Thyroid gland (tissue), 4 donors: ENCODE measurements at regions not wholly inside any gene's neighbourhood (a gene's known extent, or its start where the extent isn't known, plus 50 kb on each side); places are given as distances from the start of the nearest gene placed in this dataset.

Experiments
- DNase-seq, 2 donors: peaks; one replicate each; pipeline ENCODE4 v3.0.0-alpha.2; 2019
- H3K27ac ChIP-seq, 3 donors: fragments of 200-600 bp; sonication (generic); 1 replicate in 2 of 3; 2 replicates in 1 of 3; pipeline ENCODE4 v1.5.1; 2016 to 2019; ENCODE audit warnings: mild to moderate bottlenecking in 1 of 3, moderate library complexity in 1 of 3
- H3K27me3 ChIP-seq: fragments of 200-600 bp; sonication (generic); one replicate; pipeline ENCODE4 v1.5.1; 2019
- H3K36me3 ChIP-seq, 2 donors: fragments of 200-600 bp; sonication (generic); one replicate each; pipeline ENCODE4 v1.5.1; 2016 to 2019
- H3K4me1 ChIP-seq, 2 donors: fragments of 200-600 bp; sonication (generic); one replicate each; pipeline ENCODE4 v1.5.1; 2017 to 2019
- H3K4me3 ChIP-seq, 3 donors: fragments of 200-600 bp; sonication (generic); replicated peaks in 1 of 3; 1 replicate in 2 of 3; 2 replicates in 1 of 3; pipeline ENCODE4 v1.5.1; 2016; ENCODE audit warnings: mild to moderate bottlenecking in 1 of 3
- H3K9me3 ChIP-seq: fragments of 200-600 bp; sonication (generic); one replicate; pipeline ENCODE4 v1.5.1; 2017
- POLR2A ChIP-seq, 2 donors: fragments of 450-650 bp; IDR thresholded peaks; one replicate each; pipeline ENCODE4 v1.6.1; 2017; ENCODE audit warnings: antibody characterized with exemption in 2 of 2, mild to moderate bottlenecking in 2 of 2, moderate library complexity in 1 of 2
- WGBS, 2 donors: methylation state at CpG; one replicate each; pipeline ENCODE4 v1.1.5; 2017; 5-methylcytosine and 5-hydroxymethylcytosine counted together
- intact Hi-C: fragments of 100-400 bp; cut with DNase I; formaldehyde crosslinking; loops from one replicate; pipeline ENCODE4 v1.15.1; 2023
- TF ChIP-seq, protein P1 (sequence below), 6 experiments: fragments of 200-600 bp in 3 of 6; fragments of 450-650 bp in 3 of 6; sonication (generic) in 3 of 6; IDR thresholded peaks; one replicate each; pipeline ENCODE4 v1.5.1; 2016 to 2019; ENCODE audit warnings: antibody characterized with exemption in 6 of 6, mild to moderate bottlenecking in 2 of 6, inconsistent platforms in 1 of 6, moderate library complexity in 1 of 6

GRCh38 chr1:106536741-106537140, 519.7 kb upstream of the PRMT6 start:
- DNase-seq = no peak
- Histone ChIP-seq H3K27me3 (no peaks in the 10 kb centered on the region), H3K9me3 (no peaks in the 10 kb centered on the region), H3K4me1 (no peaks in the 10 kb centered on the region), H3K36me3 (no peaks in the 10 kb centered on the region), H3K27ac (no peak overlapping the region), H3K4me3 (no peak overlapping the region)
- TF ChIP-seq POLR2A (IDR thresholded peaks at IDR 0.05) = no peak
- TF ChIP-seq, protein P1, sequence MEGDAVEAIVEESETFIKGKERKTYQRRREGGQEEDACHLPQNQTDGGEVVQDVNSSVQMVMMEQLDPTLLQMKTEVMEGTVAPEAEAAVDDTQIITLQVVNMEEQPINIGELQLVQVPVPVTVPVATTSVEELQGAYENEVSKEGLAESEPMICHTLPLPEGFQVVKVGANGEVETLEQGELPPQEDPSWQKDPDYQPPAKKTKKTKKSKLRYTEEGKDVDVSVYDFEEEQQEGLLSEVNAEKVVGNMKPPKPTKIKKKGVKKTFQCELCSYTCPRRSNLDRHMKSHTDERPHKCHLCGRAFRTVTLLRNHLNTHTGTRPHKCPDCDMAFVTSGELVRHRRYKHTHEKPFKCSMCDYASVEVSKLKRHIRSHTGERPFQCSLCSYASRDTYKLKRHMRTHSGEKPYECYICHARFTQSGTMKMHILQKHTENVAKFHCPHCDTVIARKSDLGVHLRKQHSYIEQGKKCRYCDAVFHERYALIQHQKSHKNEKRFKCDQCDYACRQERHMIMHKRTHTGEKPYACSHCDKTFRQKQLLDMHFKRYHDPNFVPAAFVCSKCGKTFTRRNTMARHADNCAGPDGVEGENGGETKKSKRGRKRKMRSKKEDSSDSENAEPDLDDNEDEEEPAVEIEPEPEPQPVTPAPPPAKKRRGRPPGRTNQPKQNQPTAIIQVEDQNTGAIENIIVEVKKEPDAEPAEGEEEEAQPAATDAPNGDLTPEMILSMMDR (IDR thresholded peaks at IDR 0.05) = no peak
- intact Hi-C loops = no loop called here

DNA sequence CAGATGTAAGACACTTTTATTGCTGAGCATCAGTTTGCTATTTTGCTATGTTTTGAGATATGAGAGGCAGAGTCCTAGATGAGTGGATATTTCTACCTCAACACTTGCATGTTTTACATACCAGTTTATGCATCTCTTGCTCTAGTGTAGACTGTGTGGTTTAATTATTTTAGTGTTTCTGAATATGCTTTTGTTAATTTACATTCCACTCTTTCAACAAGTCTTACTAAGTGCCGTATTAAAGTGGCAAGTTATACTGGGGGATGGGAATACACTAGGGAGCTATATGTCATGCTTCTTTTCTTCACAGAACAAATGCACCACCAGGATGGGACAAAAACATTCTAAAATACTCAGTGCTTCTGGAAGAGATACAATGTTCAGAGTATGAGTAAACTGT, 507.7 kb upstream of the PRMT6 start:
- intact Hi-C loops = no loop called here
- Histone ChIP-seq H3K36me3 (no peaks in the 10 kb centered on the region), H3K9me3 (no peaks in the 10 kb centered on the region), H3K4me1 (no peaks in the 10 kb centered on the region), H3K27me3 (no peaks in the 10 kb centered on the region), H3K4me3 (no peak overlapping the region), H3K27ac (no peak overlapping the region)
- TF ChIP-seq, protein P1 (IDR thresholded peaks at IDR 0.05) = no peak
- TF ChIP-seq POLR2A (IDR thresholded peaks at IDR 0.05) = no peak
- WGBS, 2 donors = 66 to 69% methylated on average over 1 of the region's 1 CpG
- no peak for DNase-seq

GRCh38 chr1:106554294-106554693, 502.2 kb upstream of the PRMT6 start:
- no peak for DNase-seq
- H3K36me3 ChIP-seq = no peaks in the 10 kb centered on the region
- intact Hi-C loops = no loop called here
- H3K27me3 ChIP-seq = no peaks in the 10 kb centered on the region
- H3K27ac ChIP-seq = no peak overlapping the region
- TF ChIP-seq POLR2A (IDR thresholded peaks at IDR 0.05) = no peak
- TF ChIP-seq, protein P1 (IDR thresholded peaks at IDR 0.05) = no peak
- no peak overlapping the region for H3K4me3 ChIP-seq
- no peaks in the 10 kb centered on the region for H3K4me1 ChIP-seq
- no peaks in the 10 kb centered on the region for H3K9me3 ChIP-seq

- no peak overlapping the region for H3K27ac ChIP-seq
- intact Hi-C loops = no loop called here
- no peaks in the 10 kb centered on the region for H3K4me1 ChIP-seq
- no peaks in the 10 kb centered on the region for H3K27me3 ChIP-seq
- TF ChIP-seq, protein P1 (IDR thresholded peaks at IDR 0.05) = no peak
- TF ChIP-seq POLR2A (IDR thresholded peaks at IDR 0.05) = no peak
- H3K4me3 ChIP-seq = no peak overlapping the region
- DNase-seq = no peak
- no peaks in the 10 kb centered on the region for H3K36me3 ChIP-seq
- H3K9me3 ChIP-seq = no peaks in the 10 kb centered on the region
- 80 to 89% methylated on average over 1 of the region's 1 CpG for WGBS, 2 donors
Measured at GRCh38 chr1:106555571-106555970, 500.9 kb upstream of the PRMT6 start.

GRCh38 chr1:106564192-106564591, 492.3 kb upstream of the PRMT6 start:
- DNase-seq = no peak
- TF ChIP-seq POLR2A (IDR thresholded peaks at IDR 0.05) = no peak
- TF ChIP-seq, protein P1 (IDR thresholded peaks at IDR 0.05) = no peak
- Histone ChIP-seq H3K36me3 (no peaks in the 10 kb centered on the region), H3K27me3 (no peaks in the 10 kb centered on the region), H3K27ac (no peak overlapping the region), H3K4me1 (no peaks in the 10 kb centered on the region), H3K9me3 (no peaks in the 10 kb centered on the region), H3K4me3 (no peak overlapping the region)
- 75 to 80% methylated on average over 2 of the region's 2 CpGs for WGBS, 2 donors
- intact Hi-C loops = no loop called here
